Kidney epithelial cell (primary cell): ENCODE measurements at regions not wholly inside any gene's neighbourhood (a gene's known extent, or its start where the extent isn't known, plus 50 kb on each side); places are given as distances from the start of the nearest gene placed in this dataset.

Experiments used
- DNase-seq: peaks from one replicate; pipeline ENCODE4 v3.0.0-alpha.2; 2010; ENCODE audit warnings: low read depth
- H3K27me3 ChIP-seq: 2 replicates; pipeline ENCODE4 v1.6.0; 2011; ENCODE audit warnings: low read length; ENCODE audit not compliant: control insufficient read depth, insufficient read depth
- H3K36me3 ChIP-seq: 2 replicates; pipeline ENCODE4 v1.5.1; 2011; ENCODE audit warnings: low read length; ENCODE audit not compliant: control insufficient read depth, insufficient read depth
- H3K4me3 ChIP-seq: 2 replicates; pipeline ENCODE4 v1.5.1; 2011; ENCODE audit warnings: low read depth, mild to moderate bottlenecking, control low read depth, low read length
- TF ChIP-seq, protein P1 (sequence below): IDR thresholded peaks from 2 replicates; pipeline ENCODE4 v1.5.1; 2011; ENCODE audit warnings: mild to moderate bottlenecking, moderate library complexity, low read length, control low read depth, inconsistent platforms; ENCODE audit not compliant: insufficient read depth, poor library complexity, severe bottlenecking

- DNase-seq, result no peak
- TF ChIP-seq, protein P1, sequence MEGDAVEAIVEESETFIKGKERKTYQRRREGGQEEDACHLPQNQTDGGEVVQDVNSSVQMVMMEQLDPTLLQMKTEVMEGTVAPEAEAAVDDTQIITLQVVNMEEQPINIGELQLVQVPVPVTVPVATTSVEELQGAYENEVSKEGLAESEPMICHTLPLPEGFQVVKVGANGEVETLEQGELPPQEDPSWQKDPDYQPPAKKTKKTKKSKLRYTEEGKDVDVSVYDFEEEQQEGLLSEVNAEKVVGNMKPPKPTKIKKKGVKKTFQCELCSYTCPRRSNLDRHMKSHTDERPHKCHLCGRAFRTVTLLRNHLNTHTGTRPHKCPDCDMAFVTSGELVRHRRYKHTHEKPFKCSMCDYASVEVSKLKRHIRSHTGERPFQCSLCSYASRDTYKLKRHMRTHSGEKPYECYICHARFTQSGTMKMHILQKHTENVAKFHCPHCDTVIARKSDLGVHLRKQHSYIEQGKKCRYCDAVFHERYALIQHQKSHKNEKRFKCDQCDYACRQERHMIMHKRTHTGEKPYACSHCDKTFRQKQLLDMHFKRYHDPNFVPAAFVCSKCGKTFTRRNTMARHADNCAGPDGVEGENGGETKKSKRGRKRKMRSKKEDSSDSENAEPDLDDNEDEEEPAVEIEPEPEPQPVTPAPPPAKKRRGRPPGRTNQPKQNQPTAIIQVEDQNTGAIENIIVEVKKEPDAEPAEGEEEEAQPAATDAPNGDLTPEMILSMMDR, result no peak
- Histone ChIP-seq H3K4me3 (no peak overlapping the region), H3K27me3 (no peaks in the 10 kb centered on the region), H3K36me3 (no peaks in the 10 kb centered on the region)
Observed at GRCh38 chr1:115218699-115219098, 119.3 kb downstream of the NGF start.

DNA sequence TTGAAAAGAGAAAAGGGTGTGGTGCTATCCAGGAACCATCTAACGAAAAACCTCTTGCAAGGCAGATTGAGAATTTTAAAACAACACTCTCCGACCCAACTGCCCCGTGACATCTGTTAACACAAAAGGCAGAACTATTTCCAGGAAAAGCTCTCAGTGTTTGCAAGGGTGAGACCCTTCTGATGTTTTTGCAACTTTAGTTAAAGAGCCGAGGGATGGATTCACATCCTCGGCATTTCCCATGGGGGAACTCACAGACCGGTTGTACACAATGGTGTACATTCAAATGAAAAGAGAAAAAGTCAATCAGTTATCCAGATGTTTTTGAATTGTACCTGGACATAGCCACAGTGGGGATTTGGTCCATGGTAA, 120.0 kb downstream of the NGF start:
- TF ChIP-seq, protein P1, result no peak
- DNase-seq, result no peak
- Histone ChIP-seq H3K4me3 (no peak overlapping the region), H3K36me3 (no peaks in the 10 kb centered on the region), H3K27me3 (no peaks in the 10 kb centered on the region)

GRCh38 chr1:115217150-115218033, 120.7 kb downstream of the NGF start:
- Histone ChIP-seq H3K4me3 (no peak overlapping the region), H3K27me3 (no peaks in the 10 kb centered on the region), H3K36me3 (no peaks in the 10 kb centered on the region)
- TF ChIP-seq, protein P1, result no peak
- no peak for DNase-seq

GRCh38 chr1:115215703-115216521, 122.1 kb downstream of the NGF start:
- Histone ChIP-seq H3K27me3 (no peaks in the 10 kb centered on the region), H3K36me3 (no peaks in the 10 kb centered on the region), H3K4me3 (no peak overlapping the region)
- TF ChIP-seq, protein P1, result no peak
- no peak for DNase-seq

- Histone ChIP-seq H3K27me3 (no peaks in the 10 kb centered on the region), H3K36me3 (no peaks in the 10 kb centered on the region), H3K4me3 (no peak overlapping the region)
- TF ChIP-seq, protein P1, result no peak
- DNase-seq, result no peak
Observed at GRCh38 chr1:115215110-115215509, 122.9 kb downstream of the NGF start.
